ENCODE measurements at regions not wholly inside any gene's neighbourhood (a gene's known extent, or its start where the extent isn't known, plus 50 kb on each side); places are given as distances from the start of the nearest gene placed in this dataset.

GRCh38 chr2:9696731-9697130 lies 65.9 kb upstream of the YWHAQ start:
- TF ChIP-seq CTCF (conservative IDR thresholded peaks at IDR 0.05), result no peak
- H3K9me3 Mint-ChIP-seq, result peaks cover 9% of the 10 kb centered on the region
- peaks cover 9% of the 10 kb centered on the region for H3K4me1 Mint-ChIP-seq
- no peaks in the 10 kb centered on the region for H3K27me3 Mint-ChIP-seq (ENCODE audit: low read depth)
- H3K27ac Mint-ChIP-seq (ENCODE audit: unreplicated experiment), result no peak overlapping the region
- no peak for DNase-seq (ENCODE audit: low read depth, low spot score)
- H3K4me3 Mint-ChIP-seq, result no peak overlapping the region
- no peaks in the 10 kb centered on the region for H3K36me3 Mint-ChIP-seq (ENCODE audit: low read depth)

GRCh38 chr2:9697909-9698308 lies 67.1 kb upstream of the YWHAQ start:
- no peaks in the 10 kb centered on the region for H3K27me3 Mint-ChIP-seq (ENCODE audit: low read depth)
- no peak for TF ChIP-seq CTCF (conservative IDR thresholded peaks at IDR 0.05)
- no peaks in the 10 kb centered on the region for H3K36me3 Mint-ChIP-seq (ENCODE audit: low read depth)
- peaks cover 5% of the 10 kb centered on the region for H3K4me1 Mint-ChIP-seq
- H3K27ac Mint-ChIP-seq (ENCODE audit: unreplicated experiment), result no peak overlapping the region
- H3K4me3 Mint-ChIP-seq, result no peak overlapping the region
- H3K9me3 Mint-ChIP-seq, result peaks cover 11% of the 10 kb centered on the region
- DNase-seq (ENCODE audit: low read depth, low spot score), result no peak

- Mint-ChIP-seq H3K27ac (ENCODE audit: unreplicated experiment) (no peak overlapping the region), H3K9me3 (peaks cover 11% of the 10 kb centered on the region), H3K27me3 (ENCODE audit: low read depth) (no peaks in the 10 kb centered on the region), H3K4me1 (peaks cover 13% of the 10 kb centered on the region), H3K36me3 (ENCODE audit: low read depth) (no peaks in the 10 kb centered on the region), H3K4me3 (no peak overlapping the region)
- DNase-seq (ENCODE audit: low read depth, low spot score), result no peak
- TF ChIP-seq CTCF (conservative IDR thresholded peaks at IDR 0.05), result no peak
Measured at GRCh38 chr2:9699139-9700108, 68.6 kb upstream of the YWHAQ start.

- Mint-ChIP-seq H3K36me3 (ENCODE audit: low read depth) (no peaks in the 10 kb centered on the region), H3K9me3 (peaks cover 11% of the 10 kb centered on the region), H3K4me1 (peaks cover 14% of the 10 kb centered on the region), H3K27me3 (ENCODE audit: low read depth) (no peaks in the 10 kb centered on the region), H3K4me3 (no peak overlapping the region), H3K27ac (ENCODE audit: unreplicated experiment) (no peak overlapping the region)
- TF ChIP-seq CTCF (conservative IDR thresholded peaks at IDR 0.05), result no peak
- DNase-seq (ENCODE audit: low read depth, low spot score), result no peak
Measured at GRCh38 chr2:9700109-9700495, 69.3 kb upstream of the YWHAQ start.

GRCh38 chr2:9702604-9703084 lies 71.8 kb upstream of the YWHAQ start:
- Mint-ChIP-seq H3K36me3 (ENCODE audit: low read depth) (no peaks in the 10 kb centered on the region), H3K4me3 (no peak overlapping the region), H3K27ac (ENCODE audit: unreplicated experiment) (no peak overlapping the region), H3K9me3 (peaks cover 11% of the 10 kb centered on the region), H3K4me1 (peaks cover 29% of the 10 kb centered on the region), H3K27me3 (ENCODE audit: low read depth) (no peaks in the 10 kb centered on the region)
- no peak for TF ChIP-seq CTCF (conservative IDR thresholded peaks at IDR 0.05)
- no peak for DNase-seq (ENCODE audit: low read depth, low spot score)
